ENCODE measurements at regions not wholly inside any gene's neighbourhood (a gene's known extent, or its start where the extent isn't known, plus 50 kb on each side); places are given as distances from the start of the nearest gene placed in this dataset.

- Histone ChIP-seq H3K9ac (ENCODE audit: low read depth, low read length) (no peak overlapping the region), H3K79me1 (ENCODE audit: low read depth in 1 of 2, low read length in 2 of 2) (no peaks in the 10 kb centered on the region), H3K9me1 (ENCODE audit: insufficient read depth, low read length) (no peaks in the 10 kb centered on the region), H3K27ac (ENCODE audit: insufficient read depth, low read length) (no peak overlapping the region), H2AK9ac (replicated peaks; ENCODE audit: low read depth, low read length, poor library complexity) (no peak overlapping the region), H3K9me3 (ENCODE audit: control insufficient read depth, insufficient read depth, low read length) (no peaks in the 10 kb centered on the region), H3K23ac (ENCODE audit: low read depth, low read length) (no peak overlapping the region), H3K4ac (ENCODE audit: low read depth, low read length) (no peak overlapping the region), H3K56ac (ENCODE audit: extremely low read depth, insufficient read depth, low read length) (no peak overlapping the region), H2AFZ (replicated peaks; ENCODE audit: low read length, poor library complexity) (no peak overlapping the region), H4K5ac (ENCODE audit: low read depth, low read length) (no peak overlapping the region), H3K36me3 (ENCODE audit: control insufficient read depth, insufficient read depth, low read length) (no peaks in the 10 kb centered on the region), H3K14ac (replicated peaks; ENCODE audit: low read depth, low read length) (no peak overlapping the region), H3K27me3 (ENCODE audit: control insufficient read depth, insufficient read depth, low read length) (no peaks in the 10 kb centered on the region), H4K91ac (ENCODE audit: insufficient read depth, low read depth, low read length) (no peak overlapping the region), H2BK5ac (ENCODE audit: low read depth, low read length, poor library complexity, severe bottlenecking) (no peak overlapping the region), H4K8ac (ENCODE audit: low read depth in 2 of 2, low read length in 2 of 2) (no peak overlapping the region), H2BK120ac (ENCODE audit: low read depth, low read length) (no peak overlapping the region), H2AK5ac (ENCODE audit: low read depth, low read length) (no peak overlapping the region), H3K4me3 (ENCODE audit: insufficient read depth, low read depth, low read length) (no peak overlapping the region), H2BK15ac (ENCODE audit: low read depth, low read length) (no peak overlapping the region), H2BK20ac (ENCODE audit: low read depth, low read length) (no peak overlapping the region), H3K4me2 (ENCODE audit: low read depth, low read length) (no peak overlapping the region), H4K20me1 (ENCODE audit: insufficient read depth, low read length) (no peaks in the 10 kb centered on the region), H3K4me1 (ENCODE audit: control insufficient read depth, insufficient read depth, low read length) (no peaks in the 10 kb centered on the region), H3K18ac (ENCODE audit: low read depth, low read length) (no peak overlapping the region)
- ChIA-PET CTCF (no interaction called here), POLR2A (ENCODE audit: unreplicated experiment) (no interaction called here)
- intact Hi-C loops (cut with micrococcal nuclease) (no loop called here), dilution Hi-C loops (cut with HindIII; ENCODE audit: low sequenced_read_pairs, unreplicated experiment) (no loop called here), in situ Hi-C loops (cut with MboI; ENCODE audit: low sequenced_read_pairs) (no loop called here)
- TF ChIP-seq FOS (IDR thresholded peaks at IDR 0.05; ENCODE audit: low read depth, low read length) (no peak), BHLHE40 (IDR thresholded peaks at IDR 0.05; ENCODE audit: low read depth, low read length) (no peak), POLR2A (IDR thresholded peaks at IDR 0.05; ENCODE audit: low read depth, low read length) (no peak), CTCF (conservative IDR thresholded peaks at IDR 0.05; ENCODE audit: low read depth, low read length) (no peak), NFE2L2 (IDR thresholded peaks at IDR 0.05; ENCODE audit: low read depth, low read length) (no peak), SMC3 (IDR thresholded peaks at IDR 0.05; ENCODE audit: low read depth, low read length) (no peak), MXI1 (IDR thresholded peaks at IDR 0.05; ENCODE audit: borderline replicate concordance, low read depth, low read length) (no peak), RFX5 (IDR thresholded peaks at IDR 0.05; ENCODE audit: low read depth, low read length) (no peak), USF2 (IDR thresholded peaks at IDR 0.05; ENCODE audit: low read depth, low read length) (no peak), RCOR1 (IDR thresholded peaks at IDR 0.05; ENCODE audit: insufficient replicate concordance, low read length) (no peak), RAD21 (IDR thresholded peaks at IDR 0.05; ENCODE audit: low read length) (no peak), ELK1 (IDR thresholded peaks at IDR 0.05; ENCODE audit: borderline replicate concordance, low read depth, low read length) (no peak)
- BruUV-seq (replicated peaks) = no TSS peak
- DNase-seq (no peak), ATAC-seq (ENCODE audit: low read depth) (no peak)
- no CpG with 5 or more reads among the region's 1 CpG for WGBS, 2 experiments (ENCODE audit: extremely low coverage in 2 of 2, insufficient read length in 1 of 2)
Measured at GRCh38 chr1:82466891-82467290, 666.2 kb downstream of the ADGRL2 start.
